ENCODE measurements at regions not wholly inside any gene's neighbourhood (a gene's known extent, or its start where the extent isn't known, plus 50 kb on each side); places are given as distances from the start of the nearest gene placed in this dataset.
"Not testable (repeated sequence)": the region's sequence is repeated elsewhere in the genome, so short reads cannot be mapped to it uniquely, and the experiment has no call there.

- not testable (repeated sequence) for TF ChIP-seq POLR2A (IDR thresholded peaks at IDR 0.05; ENCODE audit: control extremely low read depth in 1 of 2, low read depth in 2 of 2, low read length in 2 of 2); CTCF (IDR thresholded peaks at IDR 0.05; ENCODE audit: control extremely low read depth in 1 of 3, insufficient read depth in 1 of 3, low read depth in 1 of 3, low read length in 3 of 3); YY1 (IDR thresholded peaks at IDR 0.05; ENCODE audit: low read depth, low read length); CEBPB (IDR thresholded peaks at IDR 0.05; ENCODE audit: low read depth, low read length)
These were observed 96.4 kb upstream of the EMB start for GRCh38 chr5:50537534-50537933.
